ENCODE measurements at regions not wholly inside any gene's neighbourhood (a gene's known extent, or its start where the extent isn't known, plus 50 kb on each side); places are given as distances from the start of the nearest gene placed in this dataset.

DNA sequence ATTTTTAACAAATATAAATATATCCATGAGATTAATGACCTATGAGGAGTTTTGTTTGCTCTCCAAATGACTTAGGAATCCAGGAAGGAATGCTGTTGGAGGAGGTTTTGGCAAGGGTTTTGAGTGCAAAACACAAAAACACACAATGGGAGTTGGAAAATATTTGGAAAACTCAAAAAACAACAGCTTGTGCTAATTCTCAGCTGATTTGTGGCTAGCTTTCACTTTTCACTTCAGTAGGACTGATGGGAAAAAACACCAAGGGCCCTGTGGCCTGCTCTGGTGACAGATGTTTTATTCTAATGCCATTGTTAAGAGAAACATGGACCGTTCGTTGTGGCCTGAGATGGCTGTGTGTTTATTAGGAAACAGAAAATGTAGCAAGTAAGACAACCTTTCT lies 113.9 kb downstream of the ALDH8A1 start:
- TF ChIP-seq CTCF (IDR thresholded peaks at IDR 0.05) (no peak), POLR2A (IDR thresholded peaks at IDR 0.05) (no peak), POLR2AphosphoS5 (IDR thresholded peaks at IDR 0.05) (no peak), EP300 (IDR thresholded peaks at IDR 0.05; ENCODE audit: low read depth) (no peak)

Measured in transverse colon (tissue), 4 donors.